ENCODE measurements at regions not wholly inside any gene's neighbourhood (a gene's known extent, or its start where the extent isn't known, plus 50 kb on each side); places are given as distances from the start of the nearest gene placed in this dataset.

- no peak overlapping the region for H3K4me3 ChIP-seq
- H3K27ac ChIP-seq, result no peak overlapping the region
- intact Hi-C loops (cut with DNase I), result no loop called here
- DNase-seq (no peak), ATAC-seq (no peak)
- no peak for TF ChIP-seq CTCF (IDR thresholded peaks at IDR 0.05)
- no peaks in the 10 kb centered on the region for H3K9me3 ChIP-seq
- H3K27me3 ChIP-seq, result no peaks in the 10 kb centered on the region
- H3K4me1 ChIP-seq, result no peaks in the 10 kb centered on the region
- no peaks in the 10 kb centered on the region for H3K36me3 ChIP-seq
These were observed 282.9 kb upstream of the PCDH7 start for GRCh38 chr4:30437316-30437715.

GRCh38 chr4:30443289-30443688 is 276.9 kb upstream of the PCDH7 start:
- intact Hi-C loops (cut with DNase I), result no loop called here
- H3K27ac ChIP-seq, result no peak overlapping the region
- no peaks in the 10 kb centered on the region for H3K27me3 ChIP-seq
- H3K9me3 ChIP-seq, result no peaks in the 10 kb centered on the region
- DNase-seq, result no peak
- no peaks in the 10 kb centered on the region for H3K4me1 ChIP-seq
- no peak for ATAC-seq
- H3K36me3 ChIP-seq, result no peaks in the 10 kb centered on the region
- H3K4me3 ChIP-seq, result no peak overlapping the region
- TF ChIP-seq CTCF (IDR thresholded peaks at IDR 0.05), result no peak

- Histone ChIP-seq H3K9me3 (peaks cover 0 to 2% of the 10 kb centered on the region in 2 donors), H3K27me3 (no peaks in the 10 kb centered on the region), H3K27ac (no peak overlapping the region), H3K4me3 (no peak overlapping the region), H3K4me1 (no peaks in the 10 kb centered on the region), H3K36me3 (no peaks in the 10 kb centered on the region)
- ATAC-seq, result no peak
- no peak for TF ChIP-seq CTCF (IDR thresholded peaks at IDR 0.05)
- DNase-seq, result peak in 2 of 4 donors; percentile 18 to 28
- intact Hi-C loops (cut with DNase I), result no loop called here
These were observed 269.7 kb upstream of the PCDH7 start for GRCh38 chr4:30450474-30450873.

- DNase-seq (no peak), ATAC-seq (no peak)
- TF ChIP-seq CTCF (IDR thresholded peaks at IDR 0.05), result no peak
- intact Hi-C loops (cut with DNase I), result no loop called here
- Histone ChIP-seq H3K9me3 (peaks cover 0 to 2% of the 10 kb centered on the region in 2 donors), H3K4me1 (no peaks in the 10 kb centered on the region), H3K27ac (no peak overlapping the region), H3K4me3 (no peak overlapping the region), H3K27me3 (no peaks in the 10 kb centered on the region), H3K36me3 (no peaks in the 10 kb centered on the region)
These were observed 265.7 kb upstream of the PCDH7 start for GRCh38 chr4:30454504-30454903.

GRCh38 chr4:30456716-30457115 is 263.5 kb upstream of the PCDH7 start:
- Histone ChIP-seq H3K36me3 (no peaks in the 10 kb centered on the region), H3K27ac (no peak overlapping the region), H3K27me3 (no peaks in the 10 kb centered on the region), H3K4me1 (no peaks in the 10 kb centered on the region), H3K4me3 (no peak overlapping the region), H3K9me3 (peaks cover 0 to 2% of the 10 kb centered on the region in 2 donors)
- intact Hi-C loops (cut with DNase I), result no loop called here
- no peak for DNase-seq
- ATAC-seq, result no peak
- no peak for TF ChIP-seq CTCF (IDR thresholded peaks at IDR 0.05)
